ENCODE measurements at regions not wholly inside any gene's neighbourhood (a gene's known extent, or its start where the extent isn't known, plus 50 kb on each side); places are given as distances from the start of the nearest gene placed in this dataset.

- Histone ChIP-seq H3K9me2 (ENCODE audit: insufficient read depth) (no peaks in the 10 kb centered on the region; the same call in 1 of the 2 replicates), H3K27me3 (ENCODE audit: insufficient read depth, low read length) (no peaks in the 10 kb centered on the region), H3K27ac (ENCODE audit: low read depth, low read length) (no peak overlapping the region), H3K4me3 (replicated peaks in 1 of 2; ENCODE audit: low read depth in 1 of 2, low read length in 2 of 2) (no peak overlapping the region), H3K79me2 (ENCODE audit: insufficient read depth, low read length) (no peaks in the 10 kb centered on the region), H3K4me2 (ENCODE audit: low read length) (no peak overlapping the region), H3K9ac (ENCODE audit: low read length) (no peak overlapping the region), H3K36me3 (ENCODE audit: control insufficient read depth in 1 of 2, insufficient read depth in 2 of 2, low read length in 2 of 2) (no peaks in the 10 kb centered on the region), H4K20me1 (ENCODE audit: insufficient read depth) (no peaks in the 10 kb centered on the region), H3K9me3 (ENCODE audit: control insufficient read depth in 1 of 2, insufficient read depth in 1 of 2, low read depth in 1 of 2, low read length in 2 of 2) (no peaks in the 10 kb centered on the region), H3K4me1 (ENCODE audit: control insufficient read depth in 1 of 2, insufficient read depth in 2 of 2, low read length in 2 of 2) (peaks cover 11 to 16% of the 10 kb centered on the region in 2 experiments), H2AFZ (ENCODE audit: low read depth, low read length, poor library complexity, severe bottlenecking) (no peak overlapping the region)
- CTCF ChIA-PET, result no interaction called here
- POLR2A ChIA-PET, result no interaction called here
- no peak for ATAC-seq
- no peak for DNase-seq (ENCODE audit: low read depth, low spot score)
- no peak for TF ChIP-seq REST (IDR thresholded peaks at IDR 0.05; ENCODE audit: low read depth)
- TF ChIP-seq POLR2A (IDR thresholded peaks at IDR 0.05; ENCODE audit: borderline replicate concordance, extremely low read depth, insufficient read depth, insufficient read length), result no peak
- TF ChIP-seq CTCF (IDR thresholded peaks at IDR 0.05 in 2 of 3, conservative IDR thresholded peaks at IDR 0.05 in 1 of 3; ENCODE audit: borderline replicate concordance in 1 of 3, insufficient read depth in 1 of 3, low read depth in 2 of 3, low read length in 2 of 3), result no peak
- TF ChIP-seq ELF1 (IDR thresholded peaks at IDR 0.05; ENCODE audit: borderline replicate concordance, low read depth), result no peak
- no peak for TF ChIP-seq JUND (IDR thresholded peaks at IDR 0.05)
- no peak for TF ChIP-seq EZH2 (IDR thresholded peaks at IDR 0.05)
- no peak for TF ChIP-seq ZFX (IDR thresholded peaks at IDR 0.05)
- RAD21 ChIA-PET (ENCODE audit: low non-redundant PET in 1 of 2, low total read pairs in 2 of 2, uncharacterized antibody in 2 of 2, unreplicated experiment in 2 of 2), result no interaction called here
- BruUV-seq (replicated peaks), result no TSS peak
- intact Hi-C loops (cut with micrococcal nuclease), result no loop called here
Observed at GRCh38 chr20:10868299-10868698, 194.5 kb upstream of the JAG1 start.
